ENCODE measurements at regions not wholly inside any gene's neighbourhood (a gene's known extent, or its start where the extent isn't known, plus 50 kb on each side); places are given as distances from the start of the nearest gene placed in this dataset.

GRCh38 chr13:63149375-63149774 lies 1733.7 kb upstream of the PCDH20 start:
- 81% methylated on average over 3 of the region's 3 CpGs for WGBS
- Histone ChIP-seq H3K36me3 (ENCODE audit: control insufficient read depth in 4 of 4, insufficient read depth in 3 of 4, low read depth in 1 of 4, low read length in 3 of 4) (no peaks in the 10 kb centered on the region), H3K9me3 (ENCODE audit: control insufficient read depth in 4 of 4, low read length in 3 of 4) (no peaks in the 10 kb centered on the region), H3K4me1 (ENCODE audit: control insufficient read depth in 4 of 4, insufficient read depth in 4 of 4, low read length in 3 of 4) (no peaks in the 10 kb centered on the region), H3K9ac (ENCODE audit: low read depth in 1 of 2, low read length in 2 of 2) (no peak overlapping the region), H3K27ac (ENCODE audit: low read depth in 1 of 2, low read length in 2 of 2) (no peak overlapping the region), H3K4me3 (ENCODE audit: low read depth in 1 of 3, low read length in 3 of 3) (no peak overlapping the region), H3K27me3 (ENCODE audit: control insufficient read depth in 4 of 4, insufficient read depth in 4 of 4, low read length in 3 of 4) (no peaks in the 10 kb centered on the region)
- no peak for TF ChIP-seq FOXA2 (IDR thresholded peaks at IDR 0.05)
- no peak for TF ChIP-seq JUND (IDR thresholded peaks at IDR 0.05)
- TF ChIP-seq RXRA (IDR thresholded peaks at IDR 0.05), result no peak
- DNase-seq (ENCODE audit: low spot score), result no peak

GRCh38 chr13:63139277-63139676 lies 1723.6 kb upstream of the PCDH20 start:
- no peaks in the 10 kb centered on the region for H3K4me1 ChIP-seq (ENCODE audit: control insufficient read depth in 4 of 4, insufficient read depth in 4 of 4, low read length in 3 of 4)
- H3K9ac ChIP-seq (ENCODE audit: low read depth in 1 of 2, low read length in 2 of 2), result no peak overlapping the region
- no peak overlapping the region for H3K4me3 ChIP-seq (ENCODE audit: low read depth in 1 of 3, low read length in 3 of 3)
- DNase-seq (ENCODE audit: low spot score), result no peak
- no peak overlapping the region for H3K27ac ChIP-seq (ENCODE audit: low read depth in 1 of 2, low read length in 2 of 2)
- H3K9me3 ChIP-seq (ENCODE audit: control insufficient read depth in 4 of 4, low read length in 3 of 4), result no peaks in the 10 kb centered on the region
- H3K36me3 ChIP-seq (ENCODE audit: control insufficient read depth in 4 of 4, insufficient read depth in 3 of 4, low read depth in 1 of 4, low read length in 3 of 4), result no peaks in the 10 kb centered on the region
- no peak for TF ChIP-seq SP1 (IDR thresholded peaks at IDR 0.05)
- no peak for TF ChIP-seq EGR1 (IDR thresholded peaks at IDR 0.05; ENCODE audit: low read depth in 2 of 2)
- no peak for TF ChIP-seq REST (IDR thresholded peaks at IDR 0.05)
- no peak for TF ChIP-seq FOXA2 (IDR thresholded peaks at IDR 0.05)
- TF ChIP-seq RXRA (IDR thresholded peaks at IDR 0.05), result no peak
- TF ChIP-seq NR2F2 (IDR thresholded peaks at IDR 0.05), result no peak
- no peak for TF ChIP-seq JUND (IDR thresholded peaks at IDR 0.05)
- TF ChIP-seq GABPA (IDR thresholded peaks at IDR 0.05 in 1 of 2, conservative IDR thresholded peaks at IDR 0.05 in 1 of 2), result no peak
- TF ChIP-seq TAF1 (conservative IDR thresholded peaks at IDR 0.05), result no peak
- no peak for TF ChIP-seq HNF4A (conservative IDR thresholded peaks at IDR 0.05)
- TF ChIP-seq HNF4G (IDR thresholded peaks at IDR 0.05), result no peak
- no peaks in the 10 kb centered on the region for H3K27me3 ChIP-seq (ENCODE audit: control insufficient read depth in 4 of 4, insufficient read depth in 4 of 4, low read length in 3 of 4)

- Histone ChIP-seq H3K4me3 (ENCODE audit: low read depth in 1 of 3, low read length in 3 of 3) (no peak overlapping the region), H3K36me3 (ENCODE audit: control insufficient read depth in 4 of 4, insufficient read depth in 3 of 4, low read depth in 1 of 4, low read length in 3 of 4) (no peaks in the 10 kb centered on the region), H3K9ac (ENCODE audit: low read depth in 1 of 2, low read length in 2 of 2) (no peak overlapping the region), H3K27me3 (ENCODE audit: control insufficient read depth in 4 of 4, insufficient read depth in 4 of 4, low read length in 3 of 4) (no peaks in the 10 kb centered on the region), H3K4me1 (ENCODE audit: control insufficient read depth in 4 of 4, insufficient read depth in 4 of 4, low read length in 3 of 4) (no peaks in the 10 kb centered on the region), H3K27ac (ENCODE audit: low read depth in 1 of 2, low read length in 2 of 2) (no peak overlapping the region), H3K9me3 (ENCODE audit: control insufficient read depth in 4 of 4, low read length in 3 of 4) (no peaks in the 10 kb centered on the region)
- no peak for DNase-seq (ENCODE audit: low spot score)
- TF ChIP-seq TAF1 (conservative IDR thresholded peaks at IDR 0.05) (no peak), GABPA (IDR thresholded peaks at IDR 0.05 in 1 of 2, conservative IDR thresholded peaks at IDR 0.05 in 1 of 2) (no peak), FOXA2 (IDR thresholded peaks at IDR 0.05) (no peak), SP1 (IDR thresholded peaks at IDR 0.05) (no peak), HNF4G (IDR thresholded peaks at IDR 0.05) (no peak), EGR1 (IDR thresholded peaks at IDR 0.05; ENCODE audit: low read depth in 2 of 2) (no peak), RXRA (IDR thresholded peaks at IDR 0.05) (no peak), JUND (IDR thresholded peaks at IDR 0.05) (no peak), REST (IDR thresholded peaks at IDR 0.05) (no peak), FOXA1 (IDR thresholded peaks at IDR 0.05) (no peak), ATF3 (IDR thresholded peaks at IDR 0.05) (no peak), NR2F2 (IDR thresholded peaks at IDR 0.05) (no peak), ZBTB33 (IDR thresholded peaks at IDR 0.05) (no peak), YY1 (IDR thresholded peaks at IDR 0.05) (no peak), CTCF (IDR thresholded peaks at IDR 0.05; ENCODE audit: low read depth, low read length, missing input control) (no peak), HNF4A (conservative IDR thresholded peaks at IDR 0.05) (no peak)
Measured at GRCh38 chr13:63129995-63130394, 1714.3 kb upstream of the PCDH20 start.

All from liver (tissue), 8 donors.